ENCODE measurements at regions not wholly inside any gene's neighbourhood (a gene's known extent, or its start where the extent isn't known, plus 50 kb on each side); places are given as distances from the start of the nearest gene placed in this dataset.

DNA sequence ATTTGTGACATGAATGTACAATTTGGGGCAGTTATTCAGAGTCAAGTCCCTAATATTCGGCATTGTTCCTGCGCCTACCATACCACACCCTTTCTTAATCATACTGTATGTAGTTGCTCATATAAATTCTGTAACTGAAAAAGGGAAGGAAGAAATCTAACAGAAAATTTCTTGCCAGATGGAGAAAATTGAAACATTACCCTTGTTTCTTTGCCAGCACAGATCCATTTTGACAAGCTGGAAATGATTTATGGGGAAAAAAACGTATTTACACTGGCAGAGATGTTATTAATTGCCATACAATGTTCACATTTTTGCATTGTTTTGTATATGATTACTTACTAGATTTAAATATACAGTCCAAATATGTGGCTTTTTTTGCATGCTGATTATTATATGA lies 363.8 kb upstream of the PKN2 start:
- H3K9me3 Mint-ChIP-seq: peaks cover 0 to 7% (median 2%) of the 10 kb centered on the region in 7 donors
- WGBS (ENCODE audit: insufficient coverage): no CpG with 5 or more reads among the region's 3 CpGs
- H3K27me3 Mint-ChIP-seq (ENCODE audit: low read depth in 3 of 3): peaks cover 0 to 2% (median 0%) of the 10 kb centered on the region in 3 donors
- Histone ChIP-seq H3K79me2 (ENCODE audit: insufficient read depth, low read length) (no peaks in the 10 kb centered on the region), H3K4me3 (replicated peaks in 1 of 3; ENCODE audit: low read depth in 2 of 3, low read length in 3 of 3) (no peak overlapping the region), H2AFZ (ENCODE audit: insufficient read depth, low read depth, low read length, poor library complexity, severe bottlenecking) (no peak overlapping the region), H3K9ac (ENCODE audit: insufficient read depth, low read length, poor library complexity, severe bottlenecking) (no peak overlapping the region), H4K20me1 (ENCODE audit: insufficient read depth, low read length) (no peaks in the 10 kb centered on the region), H3K4me1 (ENCODE audit: control insufficient read depth in 1 of 2, insufficient read depth in 2 of 2, low read length in 2 of 2) (no peaks in the 10 kb centered on the region), H3K27ac (ENCODE audit: low read depth in 1 of 2, low read length in 2 of 2) (no peak overlapping the region), H3K9me3 (replicated peaks in 1 of 2; ENCODE audit: control insufficient read depth in 1 of 2, insufficient read depth in 1 of 2, low read length in 2 of 2) (no peaks in the 10 kb centered on the region), H3K36me3 (replicated peaks in 1 of 2; ENCODE audit: control insufficient read depth in 1 of 2, insufficient read depth in 2 of 2, low read length in 2 of 2) (no peaks in the 10 kb centered on the region), H3K27me3 (ENCODE audit: control insufficient read depth in 2 of 2, insufficient read depth in 2 of 2, low read length in 2 of 2) (no peaks in the 10 kb centered on the region), H3K4me2 (replicated peaks; ENCODE audit: extremely low read depth, low read length, poor library complexity, severe bottlenecking) (no peak overlapping the region)
- TF ChIP-seq, protein P1, sequence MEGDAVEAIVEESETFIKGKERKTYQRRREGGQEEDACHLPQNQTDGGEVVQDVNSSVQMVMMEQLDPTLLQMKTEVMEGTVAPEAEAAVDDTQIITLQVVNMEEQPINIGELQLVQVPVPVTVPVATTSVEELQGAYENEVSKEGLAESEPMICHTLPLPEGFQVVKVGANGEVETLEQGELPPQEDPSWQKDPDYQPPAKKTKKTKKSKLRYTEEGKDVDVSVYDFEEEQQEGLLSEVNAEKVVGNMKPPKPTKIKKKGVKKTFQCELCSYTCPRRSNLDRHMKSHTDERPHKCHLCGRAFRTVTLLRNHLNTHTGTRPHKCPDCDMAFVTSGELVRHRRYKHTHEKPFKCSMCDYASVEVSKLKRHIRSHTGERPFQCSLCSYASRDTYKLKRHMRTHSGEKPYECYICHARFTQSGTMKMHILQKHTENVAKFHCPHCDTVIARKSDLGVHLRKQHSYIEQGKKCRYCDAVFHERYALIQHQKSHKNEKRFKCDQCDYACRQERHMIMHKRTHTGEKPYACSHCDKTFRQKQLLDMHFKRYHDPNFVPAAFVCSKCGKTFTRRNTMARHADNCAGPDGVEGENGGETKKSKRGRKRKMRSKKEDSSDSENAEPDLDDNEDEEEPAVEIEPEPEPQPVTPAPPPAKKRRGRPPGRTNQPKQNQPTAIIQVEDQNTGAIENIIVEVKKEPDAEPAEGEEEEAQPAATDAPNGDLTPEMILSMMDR (IDR thresholded peaks at IDR 0.05): no peak
- intact Hi-C loops (cut with micrococcal nuclease): no loop called here
- H3K36me3 Mint-ChIP-seq: no peaks in the 10 kb centered on the region
- H3K27ac Mint-ChIP-seq: no peak overlapping the region
- no peak for DNase-seq
- no peak overlapping the region for H3K4me3 Mint-ChIP-seq
- no peaks in the 10 kb centered on the region for H3K4me1 Mint-ChIP-seq

DNA sequence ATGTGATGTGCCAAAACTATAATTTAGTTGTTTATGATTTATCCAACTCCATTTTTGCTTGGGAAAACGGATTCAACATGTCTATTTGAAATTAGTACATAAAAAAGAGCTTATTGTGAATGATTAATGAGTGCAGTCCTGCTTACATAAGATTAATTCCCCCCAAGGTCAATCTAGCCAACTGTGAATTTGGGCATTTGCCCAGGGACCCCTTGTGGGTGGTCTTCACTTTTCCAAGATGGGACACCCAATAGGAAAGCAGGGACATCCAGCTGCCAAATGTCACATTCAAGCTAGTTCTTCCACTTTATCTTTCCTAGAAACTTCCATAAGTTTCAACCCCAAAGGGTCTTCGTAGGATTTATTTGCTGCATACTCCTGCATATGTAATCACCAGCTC lies 362.4 kb upstream of the PKN2 start:
- Histone ChIP-seq H3K27me3 (ENCODE audit: control insufficient read depth in 2 of 2, insufficient read depth in 2 of 2, low read length in 2 of 2) (no peaks in the 10 kb centered on the region), H3K4me1 (ENCODE audit: control insufficient read depth in 1 of 2, insufficient read depth in 2 of 2, low read length in 2 of 2) (no peaks in the 10 kb centered on the region), H2AFZ (ENCODE audit: insufficient read depth, low read depth, low read length, poor library complexity, severe bottlenecking) (no peak overlapping the region), H3K27ac (ENCODE audit: low read depth in 1 of 2, low read length in 2 of 2) (no peak overlapping the region), H3K9ac (ENCODE audit: insufficient read depth, low read length, poor library complexity, severe bottlenecking) (no peak overlapping the region), H4K20me1 (ENCODE audit: insufficient read depth, low read length) (no peaks in the 10 kb centered on the region), H3K36me3 (replicated peaks in 1 of 2; ENCODE audit: control insufficient read depth in 1 of 2, insufficient read depth in 2 of 2, low read length in 2 of 2) (no peaks in the 10 kb centered on the region), H3K79me2 (ENCODE audit: insufficient read depth, low read length) (no peaks in the 10 kb centered on the region), H3K4me3 (replicated peaks in 1 of 3; ENCODE audit: low read depth in 2 of 3, low read length in 3 of 3) (no peak overlapping the region), H3K9me3 (replicated peaks in 1 of 2; ENCODE audit: control insufficient read depth in 1 of 2, insufficient read depth in 1 of 2, low read length in 2 of 2) (no peaks in the 10 kb centered on the region), H3K4me2 (replicated peaks; ENCODE audit: extremely low read depth, low read length, poor library complexity, severe bottlenecking) (no peak overlapping the region)
- Mint-ChIP-seq H3K4me3 (no peak overlapping the region), H3K27ac (no peak overlapping the region), H3K4me1 (no peaks in the 10 kb centered on the region), H3K9me3 (peaks cover 0 to 7% (median 2%) of the 10 kb centered on the region in 7 donors), H3K36me3 (no peaks in the 10 kb centered on the region), H3K27me3 (ENCODE audit: low read depth in 3 of 3) (peaks cover 0 to 2% (median 0%) of the 10 kb centered on the region in 3 donors)
- intact Hi-C loops (cut with micrococcal nuclease): no loop called here
- TF ChIP-seq, protein P1 (IDR thresholded peaks at IDR 0.05): no peak
- no peak for DNase-seq
- no CpG with 5 or more reads among the region's 2 CpGs for WGBS (ENCODE audit: insufficient coverage)

All from CD14-positive monocyte (primary cell).